ENCODE measurements at regions not wholly inside any gene's neighbourhood (a gene's known extent, or its start where the extent isn't known, plus 50 kb on each side); places are given as distances from the start of the nearest gene placed in this dataset.
A peak's percentile ranks its signal among the peaks of the same experiment; 100 is the strongest.
"Not testable (repeated sequence)": the region's sequence is repeated elsewhere in the genome, so short reads cannot be mapped to it uniquely, and the experiment has no call there.

DNA sequence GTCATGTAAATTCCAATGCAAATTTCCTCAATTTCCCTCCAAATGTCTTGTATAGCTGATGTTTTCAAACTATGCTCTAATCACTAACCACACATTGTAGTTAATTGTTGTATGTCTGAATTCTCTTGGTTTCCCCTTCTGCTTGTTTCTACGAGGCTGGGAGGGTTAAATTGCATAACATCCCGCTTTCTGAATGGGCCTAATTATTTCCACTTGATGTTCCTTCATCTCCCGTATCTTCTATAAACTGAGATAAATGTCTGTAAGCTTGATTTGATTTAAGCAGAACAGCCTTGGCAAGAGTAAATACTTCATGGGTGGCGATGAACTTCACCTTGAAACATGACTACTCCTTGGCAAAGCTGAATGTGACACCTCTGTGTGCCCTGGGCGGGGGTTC, 72.2 kb downstream of the SERINC2 start:
- DNase-seq, result no peak

DNA sequence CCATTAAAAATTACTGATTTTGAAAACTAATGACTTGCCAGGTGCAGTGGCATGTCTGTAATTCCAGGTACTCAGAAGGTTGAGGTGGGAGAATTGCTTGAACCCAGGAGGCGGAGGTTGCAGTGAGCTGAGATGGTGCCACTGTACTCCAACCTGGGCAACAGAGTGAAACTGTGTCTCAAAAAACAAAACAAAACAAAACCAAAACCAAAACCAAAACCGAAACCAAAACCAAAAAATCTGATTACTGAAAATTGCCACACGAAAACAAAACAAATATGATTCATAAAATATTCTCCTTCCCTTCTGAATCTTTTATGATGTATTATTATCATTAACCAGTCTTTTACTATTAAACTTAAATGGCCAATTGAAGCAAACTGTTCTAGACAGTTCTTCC, 74.1 kb downstream of the SERINC2 start:
- no peak for DNase-seq

- DNase-seq, result no peak
Measured at GRCh38 chr1:31487721-31488293, 74.8 kb downstream of the SERINC2 start.

DNA sequence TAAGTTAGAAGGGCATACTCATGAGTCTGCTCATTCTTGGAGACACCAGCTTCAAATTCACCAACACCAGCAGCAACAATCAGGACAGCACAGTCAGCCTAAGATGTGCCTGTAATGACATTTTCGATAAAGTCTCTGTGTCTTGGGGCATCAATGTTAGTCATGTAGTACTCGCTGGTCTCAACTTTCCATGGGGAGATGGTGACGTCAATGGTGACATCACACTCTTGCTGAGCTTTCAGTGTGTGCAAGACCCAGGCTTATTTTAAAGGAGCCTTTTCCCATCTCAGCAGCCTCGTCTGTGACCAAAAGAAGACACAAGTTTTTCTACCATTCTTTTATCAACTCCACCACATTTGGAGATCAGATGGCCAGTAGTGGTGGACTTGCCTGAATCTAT, 75.5 kb downstream of the SERINC2 start:
- DNase-seq, result no peak

- DNase-seq, result not testable (repeated sequence)
Measured at GRCh38 chr1:31489575-31489974, 76.6 kb downstream of the SERINC2 start.

DNA sequence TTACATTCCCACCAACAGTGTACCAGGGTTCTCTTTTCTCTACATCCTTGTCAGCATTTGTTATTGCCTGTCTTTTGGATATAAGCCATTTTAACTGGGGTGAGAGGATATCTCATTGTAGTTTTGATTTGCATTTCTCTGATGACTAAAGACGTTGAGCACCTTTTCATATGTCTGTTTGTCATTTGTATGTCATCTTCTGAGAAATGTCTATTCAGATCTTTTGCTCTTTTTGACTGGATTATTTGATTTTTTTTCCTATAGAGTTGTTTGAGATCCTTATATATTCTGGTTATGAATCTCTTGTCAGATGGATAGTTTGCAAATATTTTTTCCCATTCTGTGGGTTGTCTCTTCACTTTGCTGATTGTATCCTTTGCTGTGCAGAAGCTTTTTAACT, 77.6 kb downstream of the SERINC2 start:
- not testable (repeated sequence) for DNase-seq

DNA sequence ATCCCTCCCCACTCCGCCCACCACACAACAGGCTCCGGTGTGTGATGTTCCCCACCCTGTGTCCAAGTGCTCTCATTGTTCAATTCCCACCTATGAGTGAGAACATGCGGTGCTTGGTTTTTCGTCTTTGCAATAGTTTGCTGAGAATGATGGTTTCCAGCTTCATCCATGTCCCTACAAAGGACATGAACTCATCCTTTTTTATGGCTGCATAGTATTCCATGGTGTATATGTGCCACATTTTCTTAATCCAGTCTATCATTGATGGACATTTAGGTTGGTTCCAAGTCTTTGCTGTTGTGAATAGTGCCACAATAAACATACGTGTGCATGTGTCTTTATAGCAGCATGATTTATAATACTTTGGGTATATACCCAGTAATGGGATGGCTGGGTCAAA, 81.0 kb upstream of the TINAGL1 start:
- not testable (repeated sequence) for DNase-seq

- not testable (repeated sequence) for DNase-seq
Measured at GRCh38 chr1:31495770-31496169, 80.5 kb upstream of the TINAGL1 start.

GRCh38 chr1:31497601-31498000, 78.7 kb upstream of the TINAGL1 start:
- DNase-seq, result no peak

DNA sequence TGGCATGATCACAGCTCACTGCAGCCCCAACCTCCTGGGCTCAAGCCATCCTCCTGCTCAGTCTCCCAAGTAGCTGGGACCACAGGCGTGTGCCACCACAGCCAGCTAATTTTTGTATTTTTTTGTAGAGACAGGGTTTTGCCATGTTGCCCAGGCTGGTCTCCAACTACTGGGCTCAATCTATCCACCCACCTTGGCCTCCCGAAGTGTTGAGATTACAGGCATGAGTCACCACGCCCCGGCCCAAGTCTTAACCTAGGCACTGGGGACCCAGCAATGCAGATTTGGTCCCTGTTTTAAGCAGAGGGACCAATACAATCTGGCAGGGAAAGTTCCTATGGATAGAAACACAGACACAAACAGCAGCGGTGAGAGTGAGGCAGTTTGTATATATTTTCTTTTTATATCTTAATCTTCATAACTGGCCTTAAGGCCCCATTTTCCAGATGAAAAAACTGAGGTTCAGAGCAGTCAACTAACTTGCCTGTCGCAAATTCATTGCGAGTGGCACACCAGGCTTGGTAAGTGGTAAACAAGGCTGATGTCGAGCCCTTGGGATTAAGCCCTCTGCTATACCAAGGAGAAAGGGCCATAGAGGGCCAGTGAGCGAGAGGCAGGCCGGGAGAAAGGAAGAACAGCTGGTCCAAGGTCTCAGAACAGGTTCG, 77.8 kb upstream of the TINAGL1 start:
- no peak for DNase-seq

- no peak for DNase-seq
Measured at GRCh38 chr1:31501505-31501904, 74.8 kb upstream of the TINAGL1 start.

GRCh38 chr1:31502253-31502652, 74.1 kb upstream of the TINAGL1 start:
- no peak for DNase-seq

DNA sequence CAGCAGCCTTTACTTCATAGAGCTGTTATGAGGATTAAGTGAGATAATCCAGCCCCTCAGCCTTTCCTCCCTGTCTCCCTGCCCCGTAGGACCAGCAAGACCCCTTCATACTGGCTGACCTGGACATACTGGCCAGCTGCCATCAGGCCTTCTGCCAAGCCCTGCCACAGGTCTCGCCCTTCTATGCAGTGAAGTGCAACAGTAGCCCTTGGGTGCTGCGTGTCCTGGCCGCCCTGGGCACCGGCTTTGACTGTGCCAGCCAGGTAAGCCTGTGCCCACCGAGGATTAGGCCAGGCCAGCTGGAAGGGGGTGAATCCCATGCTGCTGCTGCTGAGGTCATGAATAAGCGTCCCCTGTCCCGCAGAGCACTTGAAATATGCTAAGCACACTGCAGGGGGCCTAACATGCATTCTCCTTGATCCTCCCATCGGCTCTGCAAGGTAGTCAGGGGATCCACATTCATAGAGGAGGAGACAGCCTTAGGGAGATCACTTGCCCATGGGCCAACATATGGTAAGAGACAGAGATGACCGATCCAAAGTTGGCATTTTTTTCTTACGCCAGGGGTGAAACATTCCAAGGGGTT, 73.3 kb upstream of the TINAGL1 start:
- no peak for DNase-seq

- DNase-seq, result no peak
Measured at GRCh38 chr1:31503570-31503969, 72.7 kb upstream of the TINAGL1 start.

DNA sequence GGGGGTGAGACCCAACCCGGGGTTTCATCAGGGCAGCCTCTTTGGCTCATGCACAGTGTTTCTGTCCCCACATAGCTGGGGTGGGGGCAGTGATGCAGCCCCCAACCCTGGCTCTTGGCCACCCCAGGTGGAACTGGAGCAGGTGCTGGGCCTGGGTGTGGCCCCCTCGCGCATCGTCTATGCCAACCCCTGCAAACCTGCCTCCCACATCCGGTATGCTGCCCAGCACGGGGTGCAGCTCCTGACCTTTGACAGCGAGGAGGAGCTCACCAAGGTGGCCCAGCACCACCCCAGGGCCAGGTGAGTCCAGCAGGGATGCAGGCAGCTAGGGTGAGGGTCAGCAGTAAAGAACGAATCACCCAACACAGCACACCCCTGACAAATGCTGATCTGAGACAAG, 72.3 kb upstream of the TINAGL1 start:
- DNase-seq, result no peak

DNA sequence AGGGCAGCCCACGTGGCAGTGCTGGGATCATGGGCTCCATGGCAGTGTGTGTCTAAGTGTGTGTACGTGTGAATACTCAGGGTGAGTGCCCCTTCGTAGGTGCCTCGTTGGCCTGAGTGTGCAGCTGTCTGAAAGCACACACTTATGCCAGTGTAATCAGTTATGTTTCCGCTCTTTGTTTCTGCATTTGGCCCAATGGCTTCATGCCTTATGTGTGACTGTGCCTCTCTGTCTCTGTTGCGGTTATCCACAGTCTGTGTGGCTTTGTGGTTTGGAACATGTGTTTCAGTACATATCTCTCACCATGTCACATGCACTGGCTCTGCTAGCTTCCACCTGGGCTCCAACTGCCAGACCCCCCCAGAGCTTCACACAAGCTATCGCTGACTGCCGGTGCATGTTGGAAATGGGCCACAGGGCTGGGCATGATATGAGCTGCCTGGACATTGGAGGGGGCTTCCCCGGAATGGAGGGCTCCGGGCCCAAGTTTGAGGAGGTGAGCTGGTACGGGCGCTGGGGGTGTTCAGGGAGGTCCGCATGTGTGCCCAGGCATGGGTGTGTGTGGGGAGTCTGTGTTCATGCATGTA, 70.3 kb upstream of the TINAGL1 start:
- DNase-seq, result peak; percentile 28

DNA sequence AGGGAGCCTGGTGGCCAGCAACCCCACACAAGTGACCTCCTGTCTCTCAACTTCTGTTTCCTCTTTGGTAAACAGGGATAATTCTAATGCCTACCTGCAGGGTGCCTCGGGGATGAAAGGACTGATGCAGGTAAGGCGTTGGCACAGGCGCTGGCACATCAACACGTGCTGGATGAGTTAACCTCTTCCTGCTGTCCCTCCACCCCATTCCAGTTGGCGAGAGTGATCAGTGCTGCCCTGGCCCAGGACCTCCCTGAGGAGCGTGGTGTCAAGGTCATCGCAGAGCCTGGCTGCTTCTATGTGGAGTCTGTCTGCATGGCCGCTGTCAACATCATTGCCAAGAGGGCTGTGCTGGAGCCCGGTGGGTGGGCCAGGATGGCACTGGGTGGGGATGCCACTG, 69.1 kb upstream of the TINAGL1 start:
- peak; percentile 9 for DNase-seq

DNA sequence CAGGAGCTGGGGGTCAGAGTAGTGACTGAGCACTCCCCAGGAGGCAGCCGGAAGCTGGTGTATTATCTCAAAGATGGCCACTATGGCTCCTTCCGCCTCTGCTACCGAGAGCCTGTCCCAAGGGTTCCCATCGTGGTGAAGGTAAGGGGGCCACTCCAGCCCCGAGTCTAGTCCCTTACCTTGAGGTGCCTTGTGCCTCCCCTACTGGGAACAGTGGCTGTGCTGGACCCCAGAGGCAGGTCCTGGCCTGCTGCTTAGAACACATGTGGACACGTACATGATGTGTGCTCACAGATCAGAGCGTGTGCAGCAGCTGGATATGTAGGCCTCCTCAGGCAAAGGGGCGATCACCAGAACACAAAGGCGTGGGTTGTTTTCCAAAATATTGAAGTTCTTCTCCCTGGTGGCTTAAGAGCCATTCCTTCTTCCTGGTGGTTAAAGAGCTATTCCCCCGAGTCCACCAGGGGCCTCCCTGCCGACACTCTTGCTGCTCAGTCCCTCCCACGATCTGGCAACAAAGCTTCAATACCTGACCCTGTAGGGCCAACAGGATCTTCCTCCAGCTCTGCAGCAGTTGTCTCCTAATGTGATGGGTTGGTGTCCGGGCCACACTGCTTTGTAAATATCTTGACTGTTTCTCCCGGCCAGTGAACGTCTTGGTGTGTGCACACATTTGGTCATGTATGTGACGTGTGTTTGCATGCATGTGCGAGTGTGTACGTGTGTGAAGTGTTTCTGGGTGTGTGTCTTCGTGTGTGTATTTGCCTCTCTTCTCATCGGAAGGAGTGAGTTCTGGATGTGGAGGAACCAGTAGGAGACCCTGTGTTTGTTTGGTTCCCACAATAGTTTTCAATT, 68.4 kb upstream of the TINAGL1 start:
- DNase-seq, result peak; percentile 30

GRCh38 chr1:31509124-31510072, 66.9 kb upstream of the TINAGL1 start:
- peak; percentile 13 for DNase-seq

- DNase-seq, result no peak
Measured at GRCh38 chr1:31510304-31510703, 66.0 kb upstream of the TINAGL1 start.

GRCh38 chr1:31510853-31511789, 65.2 kb upstream of the TINAGL1 start:
- DNase-seq, result peak; percentile 15
